Esophagus squamous epithelium (tissue), 4 donors: ENCODE measurements at regions not wholly inside any gene's neighbourhood (a gene's known extent, or its start where the extent isn't known, plus 50 kb on each side); places are given as distances from the start of the nearest gene placed in this dataset.

Source experiments
- CTCF ChIP-seq, 6 experiments: fragments of 450-650 bp in 4 of 6; fragments of 200-600 bp in 2 of 6; sonication (generic) in 2 of 6; IDR thresholded peaks; one replicate each; pipeline ENCODE4 v1.5.1; 2016 to 2019; ENCODE audit warnings: antibody characterized with exemption in 6 of 6, mild to moderate bottlenecking in 4 of 6, moderate library complexity in 4 of 6
- POLR2A ChIP-seq, 4 donors: fragments of 450-650 bp; IDR thresholded peaks; one replicate each; pipeline ENCODE4 v1.6.1; 2017; ENCODE audit warnings: antibody characterized with exemption in 4 of 4, mild to moderate bottlenecking in 4 of 4, moderate library complexity in 3 of 4

DNA sequence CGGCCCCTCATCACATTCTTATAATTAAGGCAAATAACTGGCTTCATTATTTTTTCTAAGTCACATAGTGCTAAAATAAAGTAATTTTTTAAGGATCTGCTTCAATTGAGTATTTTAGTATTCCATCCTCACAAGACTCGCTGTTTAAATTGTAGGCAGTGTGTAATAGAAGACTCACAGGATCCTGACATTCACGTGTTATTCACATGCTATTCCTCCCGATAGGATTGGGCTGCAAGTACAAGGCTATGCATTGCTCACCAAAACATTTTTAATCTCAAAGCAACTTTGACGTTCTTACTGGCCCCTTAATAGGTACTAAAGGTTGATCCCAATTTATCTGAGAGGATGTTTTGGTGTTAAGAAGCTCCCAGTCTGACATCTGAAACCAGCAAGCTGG lies 127.6 kb upstream of the L3MBTL4 start:
- TF ChIP-seq POLR2A (IDR thresholded peaks at IDR 0.05), result no peak
- no peak for TF ChIP-seq CTCF (IDR thresholded peaks at IDR 0.05)
